HG03025 (cell line): ENCODE measurements at regions not wholly inside any gene's neighbourhood (a gene's known extent, or its start where the extent isn't known, plus 50 kb on each side); places are given as distances from the start of the nearest gene placed in this dataset.
"Not testable (repeated sequence)": the region's sequence is repeated elsewhere in the genome, so short reads cannot be mapped to it uniquely, and the experiment has no call there.

Source experiments
- ATAC-seq: cut with Tn5 transposase; IDR thresholded peaks from one replicate; pipeline ENCODE4 v1.9.1; 2021; ENCODE audit warnings: mild to moderate bottlenecking, moderate library complexity; ENCODE audit not compliant: unreplicated experiment, low FRiP score

DNA sequence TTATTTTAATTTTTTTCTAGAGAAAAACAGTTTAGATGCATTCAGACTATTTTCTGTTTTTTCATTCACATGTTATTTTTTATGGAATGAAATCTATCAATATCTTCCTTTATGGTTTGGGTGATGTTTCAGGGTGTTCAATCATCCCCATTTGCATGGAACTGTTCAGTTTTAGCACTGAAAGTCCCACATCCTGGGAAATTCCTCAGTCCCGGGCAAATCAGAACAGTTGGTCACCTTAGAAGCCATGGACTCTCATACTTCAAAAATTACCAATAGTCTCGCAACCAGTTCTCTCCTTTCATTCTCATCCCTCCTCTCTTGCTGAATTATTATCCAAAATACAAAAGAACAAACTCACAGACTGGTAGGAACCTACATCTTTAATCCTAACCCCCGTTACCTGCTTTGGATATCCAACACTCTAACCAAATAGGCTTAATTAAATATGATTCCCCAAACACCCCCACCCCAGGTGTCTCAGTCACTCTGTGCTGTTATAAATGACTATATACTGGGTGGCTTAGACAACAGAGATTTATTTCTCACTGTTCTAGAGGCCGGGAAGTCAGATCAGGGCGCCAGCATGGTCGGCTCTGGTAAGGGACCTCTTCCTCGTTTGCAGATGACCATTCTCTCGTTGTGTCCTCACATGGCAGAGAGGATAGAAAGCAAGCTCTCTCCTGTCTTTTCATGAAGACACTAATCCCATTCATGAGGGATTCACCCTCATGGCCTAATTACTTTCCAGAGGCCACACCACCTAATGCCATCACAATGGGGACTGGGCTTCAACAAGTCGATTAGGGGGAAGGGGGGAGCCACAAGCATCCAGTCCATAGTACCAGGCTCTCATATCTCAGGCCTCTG, 57.7 kb upstream of the SLC1A4 start:
- ATAC-seq: no peak

DNA sequence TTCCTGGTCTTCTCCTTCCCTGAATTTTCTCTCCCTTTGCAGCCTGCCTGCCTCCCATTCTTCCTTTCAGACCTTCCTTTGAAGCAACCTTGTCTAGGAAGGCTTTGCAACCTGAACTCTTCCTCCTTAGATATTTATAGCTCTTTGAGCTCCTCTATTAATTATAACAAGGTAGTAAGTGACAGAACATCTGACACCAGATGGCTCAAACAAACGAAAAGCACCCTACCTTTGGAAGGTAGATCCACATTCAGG, 57.2 kb upstream of the SLC1A4 start:
- ATAC-seq: no peak

DNA sequence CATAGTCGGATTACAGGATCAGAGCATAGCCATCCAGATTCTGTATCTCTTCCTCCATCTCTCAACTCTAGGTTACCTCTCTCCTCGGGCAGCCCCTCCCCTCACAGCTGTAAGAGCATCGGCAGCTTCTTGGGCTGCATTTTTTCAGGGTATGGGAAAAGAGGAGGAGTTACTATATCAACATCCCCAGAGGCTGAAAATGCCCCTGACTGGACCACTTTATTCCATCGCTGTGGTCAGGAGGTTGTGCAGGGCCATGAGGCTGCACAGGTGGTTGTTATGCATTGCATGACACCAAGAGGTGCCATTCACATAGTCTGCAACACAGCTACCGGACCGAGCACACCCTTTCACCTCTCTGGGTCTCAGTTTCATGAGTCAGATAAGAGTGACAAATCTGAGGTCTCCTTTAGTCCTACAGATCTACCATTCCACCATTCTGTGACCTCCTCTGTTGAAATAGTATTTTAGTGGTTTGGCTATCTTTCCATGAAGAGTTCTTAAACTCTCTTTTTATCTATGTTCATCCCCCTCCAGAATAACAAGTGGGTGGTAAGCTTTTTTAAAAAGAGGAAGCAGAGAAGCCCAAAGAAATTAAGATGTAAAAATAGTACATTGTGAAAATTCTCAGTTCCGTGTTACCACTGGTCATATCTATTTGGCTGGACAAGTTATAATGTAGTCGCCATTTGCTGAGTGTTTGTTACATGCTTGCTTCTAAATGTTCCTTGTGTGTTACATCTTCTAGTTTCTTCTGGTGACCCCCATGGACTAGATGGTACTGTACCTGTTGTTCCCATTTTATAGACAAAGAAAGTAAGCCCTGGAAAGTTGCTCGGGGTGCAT, 56.6 kb upstream of the SLC1A4 start:
- ATAC-seq: peak; percentile 80

DNA sequence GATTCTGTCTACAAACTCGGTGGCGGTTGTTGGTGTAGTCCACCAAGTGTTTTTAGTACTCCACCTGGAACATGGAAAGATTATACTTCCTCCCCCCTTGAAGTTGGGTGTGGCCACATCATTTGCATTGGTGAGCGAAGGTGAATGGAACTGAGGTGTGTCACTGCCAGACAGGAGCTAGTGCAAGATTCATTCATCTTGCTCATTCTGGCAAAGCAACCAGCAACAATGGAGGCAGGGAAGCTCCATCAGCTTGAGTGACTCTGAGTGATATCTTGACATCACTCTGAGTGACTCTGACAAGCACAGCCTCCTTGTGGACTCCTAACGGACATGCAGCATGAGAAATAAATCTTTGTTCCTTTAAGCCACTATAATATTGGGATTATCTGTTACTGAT, 54.7 kb upstream of the SLC1A4 start:
- ATAC-seq: no peak

DNA sequence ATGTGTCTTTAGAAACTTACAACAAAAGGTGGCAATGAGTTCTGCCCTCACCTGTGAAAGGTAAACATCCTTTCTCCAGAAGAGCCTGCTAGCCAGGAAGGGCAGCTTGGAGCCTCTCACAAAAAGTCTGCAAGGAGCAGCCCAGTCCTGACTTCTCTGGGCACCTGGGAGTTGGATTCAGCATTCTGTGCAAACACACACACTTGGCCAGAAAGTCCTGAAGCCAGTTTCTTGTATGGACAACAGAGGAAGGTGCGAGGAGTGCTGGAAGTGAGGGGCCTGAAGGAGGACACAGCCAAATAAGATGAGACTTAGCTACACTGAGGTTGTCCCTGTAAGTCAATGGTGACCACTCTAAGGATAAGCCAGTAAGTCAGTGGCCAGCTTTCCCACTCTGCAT, 52.4 kb upstream of the SLC1A4 start:
- ATAC-seq: no peak

DNA sequence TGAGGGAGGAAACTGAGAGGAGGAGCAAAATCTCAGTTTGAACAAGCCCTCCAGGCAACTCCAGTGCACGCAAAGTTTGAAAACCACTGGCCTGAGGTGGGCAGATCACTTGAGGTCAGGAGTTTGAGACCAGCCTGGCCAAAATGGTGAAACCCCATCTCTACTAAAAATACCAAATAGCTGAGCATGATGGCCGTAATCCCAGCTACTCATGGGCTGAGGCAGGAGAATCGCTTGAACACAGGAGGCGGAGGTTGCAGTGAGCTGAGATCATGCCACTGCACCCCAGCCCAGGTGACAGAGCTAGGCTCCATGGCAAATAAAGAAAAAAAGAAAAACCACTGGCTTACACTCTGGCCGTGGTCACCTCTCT, 51.9 kb upstream of the SLC1A4 start:
- not testable (repeated sequence) for ATAC-seq

DNA sequence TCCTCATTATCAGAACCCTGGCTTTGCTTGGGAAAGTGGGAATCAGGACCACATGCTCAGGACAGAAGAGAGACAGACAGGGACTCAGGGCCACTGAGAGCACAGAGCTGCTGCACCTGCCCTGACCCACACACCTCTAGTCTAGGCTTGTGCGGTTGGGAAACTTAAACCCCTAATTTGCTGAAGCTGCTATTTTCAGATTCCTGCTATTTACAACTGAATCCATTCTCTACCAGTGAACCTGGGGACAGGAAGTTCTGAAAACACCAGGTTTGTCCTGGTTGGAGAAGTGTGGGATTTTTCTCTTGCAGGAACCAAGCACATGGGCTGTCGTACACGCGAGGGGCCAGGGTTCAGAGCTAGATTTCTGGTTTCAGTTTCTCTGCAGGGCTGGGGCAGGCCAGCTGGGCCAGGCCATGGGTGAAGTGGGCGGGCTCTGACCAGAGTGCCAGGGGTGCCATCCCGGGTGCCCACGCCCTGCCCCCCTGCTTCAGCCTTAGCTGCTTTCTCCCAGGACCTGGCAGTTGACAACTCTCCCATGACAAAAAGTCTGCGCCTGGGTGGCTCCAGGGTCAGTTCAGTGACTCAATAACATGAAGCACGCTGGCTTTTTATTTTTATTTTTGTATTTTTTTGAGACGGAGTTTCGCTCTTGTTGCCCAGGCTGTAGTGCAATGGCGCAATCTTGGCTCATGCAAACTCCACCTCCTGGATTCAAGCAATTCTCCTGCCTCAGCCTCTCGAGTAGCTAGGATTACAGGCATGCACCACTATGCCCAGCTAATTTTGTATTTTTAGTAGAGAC, 51.3 kb upstream of the SLC1A4 start:
- peak; percentile 43 for ATAC-seq

DNA sequence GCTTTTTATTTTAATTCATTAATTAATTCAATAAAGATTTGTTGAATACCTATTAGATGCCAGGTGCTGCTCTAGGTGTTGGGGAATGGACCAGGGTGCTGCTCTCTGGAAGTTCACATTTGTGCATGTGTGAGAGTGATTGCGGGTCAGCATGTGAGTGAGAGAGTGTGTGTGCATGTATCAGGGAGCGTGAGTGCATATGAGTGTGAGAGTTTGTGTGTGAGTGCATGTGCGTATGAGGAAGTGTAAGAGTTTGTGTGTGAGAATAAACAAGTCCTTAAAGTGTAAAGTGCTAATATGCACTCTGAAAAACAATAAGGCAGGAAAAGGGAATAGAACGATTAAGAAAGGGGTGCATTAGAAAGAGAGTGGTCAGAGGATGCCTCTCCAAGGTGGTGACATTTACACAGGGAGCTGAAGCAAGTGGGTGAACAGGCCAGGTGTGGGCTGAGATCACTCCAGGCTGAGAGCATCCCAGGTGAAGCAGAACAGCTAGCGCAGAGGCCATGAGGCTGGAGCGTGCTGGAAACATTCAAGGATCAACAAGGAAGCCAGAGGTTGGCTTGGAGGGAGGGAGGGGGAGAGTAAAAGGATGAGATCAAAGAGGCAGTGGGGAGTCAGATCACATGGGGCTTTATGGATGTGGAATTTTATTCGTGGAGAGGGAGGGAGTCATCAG, 50.5 kb upstream of the SLC1A4 start:
- ATAC-seq: no peak

DNA sequence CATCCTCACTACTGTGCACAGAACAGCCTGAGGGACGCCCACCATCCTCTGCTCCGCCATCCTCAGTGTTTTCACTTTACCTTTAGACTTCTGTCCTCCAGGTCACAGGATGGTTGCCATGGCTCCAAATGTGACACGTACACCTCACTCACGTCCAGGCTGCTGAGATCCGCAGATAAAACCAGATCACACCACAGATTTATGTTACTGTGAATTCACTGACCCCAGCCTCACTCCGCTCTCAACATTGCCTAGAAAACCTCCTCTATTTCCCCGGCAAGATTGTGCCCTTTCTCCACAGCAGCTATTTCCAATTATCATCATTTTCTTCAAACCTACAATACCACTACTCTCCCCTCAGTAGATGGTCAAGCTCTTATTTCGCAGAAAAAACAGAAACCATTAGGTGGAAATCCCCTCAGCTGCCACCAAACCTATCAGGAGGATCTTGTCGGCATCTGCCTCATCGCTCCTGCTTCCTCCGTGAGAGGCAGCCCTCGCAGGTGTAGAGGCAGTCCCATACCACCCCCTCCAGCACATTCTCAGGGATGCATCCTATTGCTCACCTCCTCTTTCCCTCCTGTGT, 49.8 kb upstream of the SLC1A4 start:
- ATAC-seq: no peak
